H1 (cell line): ENCODE measurements at regions not wholly inside any gene's neighbourhood (a gene's known extent, or its start where the extent isn't known, plus 50 kb on each side); places are given as distances from the start of the nearest gene placed in this dataset.

ENCODE experiments used
- CTCF ChIA-PET: fragments of 300-600 bp; sonication (Branson Sonifier 250); formaldehyde crosslinking; loops from one replicate; lab custom pipeline; 2021; ENCODE audit not compliant: partially characterized antibody; lab: Charles Lee
- POLR2A ChIA-PET: fragments of 300-600 bp; sonication (Branson Sonifier 250); formaldehyde crosslinking; loops from one replicate; lab custom pipeline; 2021; ENCODE audit warnings: inconsistent platforms; ENCODE audit not compliant: partially characterized antibody; lab: Charles Lee
- DNase-seq, 2 experiments: peaks; one replicate each; pipeline versions ENCODE4 v3.0.0 to v3.0.0-alpha.2; 2010 to 2022; ENCODE audit warnings: low spot score in 2 of 2, low read depth in 1 of 2, mixed read lengths in 1 of 2
- FAIRE-seq: peaks from 2 replicates; lab custom pipeline; 2011; peaks lifted over from hg19 to GRCh38; lab: Jason Lieb, UNC
- H2AFZ ChIP-seq: 2 replicates; pipeline ENCODE4 v1.8.1; 2012; ENCODE audit warnings: low read length, inconsistent platforms
- H2AK5ac ChIP-seq: 2 replicates; pipeline ENCODE4 v1.6.1; 2013; ENCODE audit warnings: low read depth, low read length
- H2BK120ac ChIP-seq: replicated peaks from 2 replicates; pipeline ENCODE3; 2013; ENCODE audit warnings: low read depth, low read length, inconsistent platforms
- H2BK12ac ChIP-seq: 2 replicates; pipeline ENCODE4 v1.6.1; 2013; ENCODE audit warnings: low read depth, low read length
- H2BK15ac ChIP-seq: 2 replicates; pipeline ENCODE4 v1.6.1; 2013; ENCODE audit warnings: low read length
- H2BK20ac ChIP-seq: 2 replicates; pipeline ENCODE4 v1.6.1; 2013; ENCODE audit warnings: low read length
- H2BK5ac ChIP-seq: 2 replicates; pipeline ENCODE4 v1.6.1; 2013; ENCODE audit warnings: low read depth, low read length
- H3K14ac ChIP-seq: 2 replicates; pipeline ENCODE4 v1.6.1; 2013; ENCODE audit warnings: inconsistent platforms; ENCODE audit not compliant: insufficient read length
- H3K18ac ChIP-seq: 2 replicates; pipeline ENCODE4 v1.6.1; 2013; ENCODE audit warnings: low read length; ENCODE audit errors: extremely low read depth
- H3K23ac ChIP-seq: 2 replicates; pipeline ENCODE4 v1.6.1; 2013; ENCODE audit warnings: inconsistent platforms; ENCODE audit not compliant: insufficient read length
- H3K23me2 ChIP-seq: 2 replicates; pipeline ENCODE4 v1.6.1; 2013; ENCODE audit warnings: low read depth, low read length
- H3K27ac ChIP-seq: 2 replicates; pipeline ENCODE4 v1.6.1; 2011; ENCODE audit warnings: low read depth, low read length, inconsistent platforms
- H3K27me3 ChIP-seq, 4 experiments: replicated peaks in 1 of 4; 1 replicate in 1 of 4; 2 replicates in 3 of 4; pipeline versions ENCODE4 v1.6.1 to v1.8.1; 2011 to 2013; ENCODE audit warnings: low read length in 3 of 4, mild to moderate bottlenecking in 3 of 4, inconsistent platforms in 2 of 4, mixed read lengths in 2 of 4, moderate library complexity in 1 of 4; ENCODE audit not compliant: control insufficient read depth in 3 of 4, insufficient read depth in 3 of 4; ENCODE audit errors: extremely low read depth in 1 of 4
- H3K36me3 ChIP-seq, 4 experiments: 2 replicates each; pipeline versions ENCODE4 v1.6.1 to v1.8.1; 2011 to 2013; ENCODE audit warnings: mild to moderate bottlenecking in 4 of 4, low read length in 3 of 4, moderate library complexity in 2 of 4, control low read depth in 1 of 4, inconsistent platforms in 1 of 4; ENCODE audit not compliant: insufficient read depth in 4 of 4, control insufficient read depth in 2 of 4
- H3K4ac ChIP-seq: replicated peaks from 2 replicates; pipeline ENCODE3; 2013; ENCODE audit warnings: low read length, low read depth, mixed read lengths, inconsistent platforms; ENCODE audit not compliant: insufficient read length
- H3K4me1 ChIP-seq, 4 experiments: replicated peaks in 1 of 4; 1 replicate in 1 of 4; 2 replicates in 3 of 4; pipeline versions ENCODE4 v1.6.1 to v1.8.1; 2011 to 2013; ENCODE audit warnings: low read length in 3 of 4, inconsistent platforms in 2 of 4, mixed read lengths in 1 of 4; ENCODE audit not compliant: insufficient read depth in 4 of 4, control insufficient read depth in 3 of 4
- H3K4me2 ChIP-seq, 2 experiments: 2 replicates each; pipeline versions ENCODE4 v1.6.1 to v1.8.1; 2011 to 2013; ENCODE audit warnings: low read depth in 2 of 2, low read length in 2 of 2, control low read depth in 1 of 2, inconsistent platforms in 1 of 2, mild to moderate bottlenecking in 1 of 2; ENCODE audit not compliant: insufficient read depth in 1 of 2
- H3K4me3 ChIP-seq, 4 experiments: fragments of 200-600, 300-600 bp in 1 of 4; sonication (generic), shearing (Covaris generic), sonication (Bioruptor Twin) in 1 of 4; 2 replicates each; pipeline versions ENCODE4 v1.5.1 to v1.8.1; 2011 to 2016; ENCODE audit warnings: low read length in 4 of 4, low read depth in 3 of 4, control low read depth in 2 of 4, inconsistent platforms in 2 of 4, mild to moderate bottlenecking in 2 of 4, mixed read lengths in 1 of 4, moderate library complexity in 1 of 4; ENCODE audit not compliant: insufficient read depth in 2 of 4; ENCODE audit errors: extremely low read depth in 1 of 4
- H3K56ac ChIP-seq: replicated peaks from 2 replicates; pipeline ENCODE3; 2013; ENCODE audit warnings: low read depth, mild to moderate bottlenecking, mixed read lengths, low read length, inconsistent platforms; ENCODE audit not compliant: insufficient read length
- H3K79me1 ChIP-seq: 2 replicates; pipeline ENCODE4 v1.6.1; 2013; ENCODE audit warnings: low read depth, low read length, control low read depth
- H3K79me2 ChIP-seq, 2 experiments: 2 replicates each; pipeline versions ENCODE4 v1.6.1 to v1.8.1; 2012 to 2013; ENCODE audit warnings: low read length in 2 of 2, mild to moderate bottlenecking in 2 of 2, inconsistent platforms in 1 of 2; ENCODE audit not compliant: insufficient read depth in 2 of 2, control insufficient read depth in 1 of 2
- H3K9ac ChIP-seq, 4 experiments: replicated peaks in 1 of 4; 1 replicate in 1 of 4; 2 replicates in 3 of 4; pipeline versions ENCODE4 v1.6.1 to v1.8.1; 2011 to 2013; ENCODE audit warnings: low read depth in 3 of 4, low read length in 3 of 4, control low read depth in 2 of 4, mild to moderate bottlenecking in 2 of 4, moderate library complexity in 2 of 4, inconsistent platforms in 1 of 4; ENCODE audit errors: extremely low read depth in 1 of 4
- H3K9me3 ChIP-seq, 2 experiments: 2 replicates each; pipeline versions ENCODE4 v1.6.1 to v1.8.1; 2012 to 2013; ENCODE audit warnings: mild to moderate bottlenecking in 2 of 2, moderate library complexity in 2 of 2, control low read depth in 1 of 2, inconsistent platforms in 1 of 2, low read depth in 1 of 2, low read length in 1 of 2, mixed read lengths in 1 of 2; ENCODE audit not compliant: insufficient read depth in 2 of 2
- H4K20me1 ChIP-seq, 2 experiments: replicated peaks in 1 of 2; 2 replicates each; pipeline versions ENCODE3 to v1.8.1; 2011 to 2013; ENCODE audit warnings: inconsistent platforms in 2 of 2, low read length in 2 of 2, mild to moderate bottlenecking in 1 of 2; ENCODE audit not compliant: insufficient read depth in 2 of 2, control insufficient read depth in 1 of 2
- H4K5ac ChIP-seq: 2 replicates; pipeline ENCODE4 v1.6.1; 2013; ENCODE audit warnings: low read length, low read depth, mixed read lengths, inconsistent platforms; ENCODE audit not compliant: insufficient read length
- H4K8ac ChIP-seq: 2 replicates; pipeline ENCODE4 v1.8.0; 2013; ENCODE audit warnings: mild to moderate bottlenecking, moderate library complexity, low read length, inconsistent platforms; ENCODE audit not compliant: insufficient read depth; ENCODE audit errors: extremely low read depth
- H4K91ac ChIP-seq: replicated peaks from 2 replicates; pipeline ENCODE3; 2013; ENCODE audit warnings: low read length, mixed read lengths, inconsistent platforms; ENCODE audit not compliant: insufficient read length
- BACH1 ChIP-seq: IDR thresholded peaks from 2 replicates; pipeline ENCODE4 v1.6.1; 2012; ENCODE audit warnings: low read length, improper control_type of control experiment
- CHD1 ChIP-seq: IDR thresholded peaks from 2 replicates; pipeline ENCODE4 v1.6.1; 2012; ENCODE audit warnings: low read depth, low read length, improper control_type of control experiment
- EP300 ChIP-seq, 2 experiments: IDR thresholded peaks; 1 replicate in 1 of 2; 2 replicates in 1 of 2; pipeline ENCODE4 v1.6.1; 2011 to 2012; ENCODE audit warnings: low read depth in 2 of 2, low read length in 2 of 2, mild to moderate bottlenecking in 2 of 2, borderline replicate concordance in 1 of 2, inconsistent platforms in 1 of 2, moderate library complexity in 1 of 2
- POLR2AphosphoS5 ChIP-seq: IDR thresholded peaks from 2 replicates; pipeline ENCODE4 v1.6.1; 2011; ENCODE audit warnings: low read depth, low read length
- WGBS, 2 experiments: shearing (Covaris generic) in 1 of 2; methylation state at CpG; one replicate each; pipeline versions ENCODE4 v1.1.6 to v1.1.7; 2013 to 2015; ENCODE audit warnings: low lambda C conversion rate in 2 of 2, mixed read lengths in 2 of 2, inconsistent platforms in 1 of 2, low coverage in 1 of 2, missing lambda C conversion rate in 1 of 2; ENCODE audit not compliant: insufficient replicate concordance in 2 of 2, insufficient coverage in 1 of 2, insufficient read length in 1 of 2; ENCODE audit errors: extremely low coverage in 1 of 2, missing lambda C conversion rate in 1 of 2; 5-methylcytosine and 5-hydroxymethylcytosine counted together

GRCh38 chr1:91621907-91622306 is 121.3 kb downstream of the CDC7 start:
- WGBS, 2 experiments: 92% methylated on average over 2 of the region's 2 CpGs; no CpG with 5 or more reads in 1 of the 2 experiments
- Histone ChIP-seq H3K9ac (no peak overlapping the region), H3K14ac (no peak overlapping the region), H2BK20ac (no peak overlapping the region), H3K27me3 (no peaks in the 10 kb centered on the region), H4K91ac (no peak overlapping the region), H3K18ac (no peak overlapping the region), H2BK15ac (no peak overlapping the region), H4K20me1 (no peaks in the 10 kb centered on the region), H3K4me1 (peaks cover 0 to 6% (median 2%) of the 10 kb centered on the region in 4 experiments; a peak in 4 of 7 replicates), H2AFZ (no peak overlapping the region), H3K4ac (no peak overlapping the region), H3K79me2 (no peaks in the 10 kb centered on the region), H2AK5ac (no peak overlapping the region), H2BK5ac (no peak overlapping the region), H3K23ac (no peak overlapping the region), H3K9me3 (no peaks in the 10 kb centered on the region), H3K36me3 (no peaks in the 10 kb centered on the region), H2BK12ac (no peak overlapping the region), H3K4me3 (no peak overlapping the region), H3K23me2 (no peaks in the 10 kb centered on the region), H4K8ac (no peak overlapping the region), H3K56ac (no peak overlapping the region), H4K5ac (no peak overlapping the region), H3K27ac (no peak overlapping the region), H3K79me1 (no peaks in the 10 kb centered on the region), H3K4me2 (no peak overlapping the region), H2BK120ac (no peak overlapping the region)
- TF ChIP-seq POLR2AphosphoS5 (no peak), CHD1 (no peak), EP300 (IDR thresholded peaks at IDR 0.05; ENCODE audit: borderline replicate concordance in 1 of 2, low read depth in 2 of 2, low read length in 2 of 2) (no peak), BACH1 (no peak)
- ChIA-PET POLR2A (no interaction called here), CTCF (interaction anchor here (1.2 kb wide), 1 partner anchor 19 kb away, joined by 3 read pairs; no protein-coding TSS in a partner anchor)
- no peak for FAIRE-seq
- no peak for DNase-seq
